ENCODE measurements at regions not wholly inside any gene's neighbourhood (a gene's known extent, or its start where the extent isn't known, plus 50 kb on each side); places are given as distances from the start of the nearest gene placed in this dataset.

DNA sequence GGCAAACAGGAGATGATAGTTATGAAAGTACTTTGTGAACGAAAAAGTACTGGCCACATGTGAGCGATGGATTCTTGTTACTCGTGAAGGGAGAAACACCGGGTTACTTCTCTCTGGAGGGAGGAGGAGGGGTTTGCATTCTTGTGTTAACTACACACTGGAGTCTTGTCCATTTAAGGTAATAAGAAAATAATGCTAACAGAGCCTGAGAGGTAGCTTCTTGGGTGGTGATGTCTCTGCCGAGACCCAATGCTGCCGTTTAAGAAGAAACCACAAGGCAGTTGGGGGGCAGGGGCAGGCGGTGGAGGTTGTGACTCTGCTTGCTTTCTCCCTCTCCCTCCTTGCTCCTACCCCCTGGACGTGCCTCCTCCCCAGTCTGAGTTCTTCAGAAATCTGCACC is 100.9 kb upstream of the ROPN1 start:
- no peak for DNase-seq

DNA sequence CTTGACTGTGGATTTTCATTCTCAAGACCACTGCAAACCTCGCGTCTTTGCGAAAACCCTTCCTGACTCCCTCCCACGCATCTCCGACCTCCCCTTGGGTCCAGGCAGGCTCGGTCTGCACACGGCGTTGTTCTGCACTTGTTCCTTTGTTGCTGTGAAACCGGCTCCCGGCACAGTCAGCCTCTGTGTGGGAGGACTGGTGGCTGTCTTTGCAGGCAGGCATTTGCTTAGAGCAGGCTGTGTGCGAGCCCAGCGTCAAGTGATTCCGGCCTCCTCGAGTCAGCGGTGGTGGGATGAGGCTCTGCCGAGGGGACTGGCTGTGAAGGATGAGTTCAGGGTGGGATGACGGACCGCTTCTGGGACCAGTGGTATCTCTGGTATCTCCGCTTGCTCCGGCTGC is 102.6 kb upstream of the ROPN1 start:
- no peak for DNase-seq

DNA sequence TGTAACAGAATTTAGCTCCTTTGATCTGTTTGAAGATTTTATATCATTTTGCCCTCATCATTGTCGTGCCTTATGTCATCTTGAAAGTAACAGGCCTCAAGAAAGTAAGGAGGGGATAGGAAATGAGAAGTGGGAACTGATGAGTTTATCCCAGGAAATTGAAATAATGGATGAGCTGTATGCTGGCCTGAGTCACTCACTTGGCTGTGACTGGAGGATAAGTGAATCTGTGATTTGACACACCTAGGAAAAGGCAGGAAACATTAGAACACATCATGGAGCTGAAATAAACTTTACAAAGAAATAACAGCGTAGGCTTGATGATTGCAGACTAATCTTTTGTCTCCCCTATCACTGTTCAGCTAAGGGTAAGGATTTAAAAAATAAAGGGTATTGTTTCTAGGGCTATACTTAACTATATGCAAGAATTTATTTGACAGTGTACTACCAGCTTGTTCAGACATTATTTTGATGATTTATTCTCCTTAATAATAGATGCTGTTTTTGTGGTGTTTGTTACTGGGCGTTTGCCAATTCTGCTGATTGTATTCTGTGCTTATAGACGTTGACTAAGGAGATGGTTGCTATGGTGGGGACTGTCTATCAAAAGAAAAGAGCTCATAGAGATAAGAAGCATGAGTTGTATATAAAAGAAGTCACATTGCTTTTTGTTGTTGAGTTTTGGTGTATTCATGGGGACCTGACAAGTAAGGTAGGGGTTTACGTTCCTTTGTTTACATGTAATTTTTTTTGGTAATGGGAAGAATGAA is 105.6 kb upstream of the ROPN1 start:
- no peak for DNase-seq

DNA sequence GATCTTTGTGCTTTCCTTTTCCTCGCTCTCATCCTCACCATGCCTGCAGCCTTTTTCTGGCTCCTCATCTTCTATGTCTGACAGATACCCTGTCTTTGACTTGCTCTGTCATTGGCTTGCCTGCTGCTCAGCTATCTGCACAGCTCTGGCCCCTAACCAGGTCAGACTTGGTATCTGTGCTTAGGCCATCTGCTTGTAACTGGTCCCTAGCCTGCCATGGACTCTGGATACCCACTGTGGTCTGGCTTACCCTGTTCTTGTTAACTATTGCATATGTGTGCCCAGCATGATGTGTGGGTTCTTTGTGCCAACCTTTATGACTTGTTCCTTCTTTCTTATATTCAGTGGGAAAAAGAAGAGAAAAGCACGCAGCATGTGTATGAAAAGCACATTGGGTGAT is 109.7 kb upstream of the ROPN1 start:
- no peak for DNase-seq

DNA sequence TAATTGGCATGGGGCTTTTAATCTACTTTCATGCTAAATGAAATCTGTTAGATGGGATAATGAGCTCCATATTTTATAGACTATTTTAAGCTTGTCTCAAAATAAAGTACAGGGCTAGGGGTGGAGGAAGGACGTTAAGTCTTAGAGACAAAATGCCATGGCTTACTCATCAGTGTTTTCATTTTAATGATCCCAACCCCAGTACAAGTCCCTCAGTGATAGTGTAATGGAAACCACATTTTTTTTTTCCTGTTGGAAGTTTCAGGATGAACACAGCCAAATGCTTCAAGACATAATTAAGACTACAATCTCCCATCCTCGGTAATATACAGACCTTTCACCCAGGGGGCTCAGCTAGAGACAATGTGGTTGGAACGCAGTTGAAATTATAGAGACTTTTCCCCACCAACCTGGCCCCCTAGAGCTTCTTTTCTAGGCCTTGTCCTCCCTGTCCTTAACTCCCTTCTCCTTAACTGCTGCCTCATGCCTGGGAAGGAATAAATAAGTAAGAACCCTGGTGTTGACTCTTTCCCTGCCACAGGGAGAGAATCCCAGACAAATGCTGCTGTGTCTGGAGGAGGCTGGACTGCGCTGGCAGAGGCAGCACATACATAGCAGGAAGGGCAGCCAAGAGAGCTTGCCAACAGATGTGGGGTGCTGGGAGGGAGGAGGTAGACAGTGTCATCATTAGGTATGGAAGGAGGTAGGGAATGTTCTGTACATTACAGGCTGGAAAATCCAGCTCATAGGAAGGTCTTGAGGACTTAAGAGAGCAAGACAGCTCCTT is 115.4 kb upstream of the ROPN1 start:
- no peak for DNase-seq

DNA sequence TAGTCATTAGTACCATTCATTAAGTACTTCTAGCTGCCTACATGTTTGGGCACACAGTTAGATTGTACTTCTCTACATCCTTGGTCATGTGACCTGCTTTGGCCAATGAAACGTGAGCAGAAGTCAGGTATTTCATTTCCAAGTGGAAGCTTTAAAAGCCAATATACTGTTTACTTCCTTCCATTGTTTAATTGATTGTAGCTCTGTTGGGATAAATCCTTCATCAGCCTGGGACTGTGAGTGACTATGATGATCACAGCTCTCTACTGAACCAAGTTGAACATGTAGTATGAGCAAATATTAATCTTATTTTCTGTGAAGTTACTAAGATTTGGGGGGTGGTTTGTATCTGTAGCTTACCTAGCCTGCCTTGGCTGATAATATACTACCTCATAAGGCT is 116.5 kb upstream of the ROPN1 start:
- DNase-seq = no peak

DNA sequence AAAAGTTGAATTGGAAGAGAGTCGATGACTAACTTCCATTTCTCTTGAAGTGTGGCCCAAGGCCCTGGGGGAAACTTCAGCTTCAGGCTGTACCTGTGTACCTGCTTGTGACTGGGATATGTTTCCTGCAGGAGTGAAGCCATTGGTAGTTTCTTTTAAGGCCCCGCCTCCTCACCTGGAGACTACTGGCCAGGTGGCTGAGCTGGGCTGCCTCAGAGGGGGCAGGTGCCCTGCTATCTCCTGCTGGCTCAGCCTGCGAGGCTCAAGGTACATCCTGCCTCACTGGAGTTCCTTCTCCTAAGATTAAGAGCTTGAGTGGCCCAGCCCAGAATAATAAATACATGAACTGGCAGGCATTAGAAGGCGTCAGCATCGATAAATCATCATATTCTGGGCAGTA is 121.6 kb upstream of the ROPN1 start:
- DNase-seq = no peak

DNA sequence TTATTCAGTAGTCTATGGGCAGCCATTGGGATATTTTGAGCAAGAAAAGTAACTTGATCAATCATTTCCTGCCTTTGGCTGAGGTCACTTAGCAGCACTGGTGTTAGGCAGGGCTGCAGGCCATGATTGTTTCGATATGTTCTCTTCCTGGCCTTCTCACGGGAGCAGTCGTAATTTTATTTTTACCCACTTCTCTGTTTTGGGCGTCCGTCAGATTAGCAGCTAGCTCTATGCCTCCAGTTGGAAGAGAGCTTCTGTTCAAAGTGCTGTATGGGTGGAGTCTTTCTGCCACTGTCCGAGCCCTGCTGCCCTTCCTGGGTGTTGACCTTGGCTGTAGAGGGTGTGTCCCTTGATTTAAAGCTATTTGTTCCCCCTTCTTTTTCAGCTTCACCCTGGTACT is 123.4 kb upstream of the ROPN1 start:
- DNase-seq = no peak

DNA sequence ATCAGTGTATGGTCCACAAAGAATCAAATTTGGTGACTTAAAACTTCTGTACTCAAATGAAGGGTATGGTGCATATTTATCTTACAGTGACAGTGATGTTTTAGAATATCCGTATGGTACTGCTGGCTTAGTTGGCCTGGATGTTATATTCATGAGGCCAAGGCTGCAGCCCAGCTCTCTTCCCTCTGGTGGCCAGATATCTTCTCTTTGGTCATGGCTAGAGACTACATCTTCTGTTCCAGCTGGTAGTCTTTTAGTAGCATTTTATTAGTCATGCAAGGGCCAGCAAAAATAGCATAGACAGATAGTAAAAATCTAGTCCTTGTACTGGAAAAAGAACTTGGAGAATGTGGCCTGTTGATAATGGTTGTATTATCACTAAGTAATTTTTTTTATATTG is 124.0 kb upstream of the ROPN1 start:
- DNase-seq = no peak

DNA sequence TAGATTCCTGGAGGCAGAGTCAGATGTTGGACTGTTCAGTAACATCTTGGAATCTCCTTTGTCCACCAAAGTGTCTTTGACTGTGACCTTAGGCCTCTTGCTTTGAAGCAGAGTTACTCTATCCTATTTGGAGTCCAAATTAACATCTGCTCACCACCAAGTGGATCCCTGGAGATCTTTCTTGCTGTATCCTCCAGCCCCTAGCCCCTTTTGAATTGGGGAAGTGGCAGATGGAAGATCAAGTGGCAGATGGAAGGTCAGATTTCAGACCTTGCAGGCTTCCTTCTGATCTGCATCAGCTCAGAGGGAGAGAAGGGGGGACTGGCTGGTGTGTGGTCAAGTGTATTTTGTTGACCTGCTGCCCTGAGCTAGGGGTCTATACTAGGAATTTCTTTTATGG is 125.0 kb upstream of the ROPN1 start:
- no peak for DNase-seq

DNA sequence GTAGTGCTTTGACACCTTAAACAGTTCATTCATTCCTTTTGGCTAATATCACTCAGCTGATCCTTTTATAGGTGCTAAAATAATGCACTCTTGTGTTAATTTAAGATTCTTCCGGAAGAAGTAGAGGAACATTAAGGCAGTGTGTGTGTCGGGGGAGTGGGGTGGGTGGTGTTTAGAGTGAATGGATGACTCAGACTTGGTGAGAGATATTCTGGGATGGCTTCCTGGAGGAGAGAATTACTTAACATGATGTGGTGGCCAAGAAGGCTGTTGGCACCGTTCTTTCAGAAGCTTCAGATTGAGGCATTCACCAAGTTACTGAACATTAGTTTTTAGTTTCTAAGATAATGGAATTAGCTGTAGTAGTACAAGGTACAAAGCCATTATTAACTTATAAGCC is 125.6 kb upstream of the ROPN1 start:
- no peak for DNase-seq

DNA sequence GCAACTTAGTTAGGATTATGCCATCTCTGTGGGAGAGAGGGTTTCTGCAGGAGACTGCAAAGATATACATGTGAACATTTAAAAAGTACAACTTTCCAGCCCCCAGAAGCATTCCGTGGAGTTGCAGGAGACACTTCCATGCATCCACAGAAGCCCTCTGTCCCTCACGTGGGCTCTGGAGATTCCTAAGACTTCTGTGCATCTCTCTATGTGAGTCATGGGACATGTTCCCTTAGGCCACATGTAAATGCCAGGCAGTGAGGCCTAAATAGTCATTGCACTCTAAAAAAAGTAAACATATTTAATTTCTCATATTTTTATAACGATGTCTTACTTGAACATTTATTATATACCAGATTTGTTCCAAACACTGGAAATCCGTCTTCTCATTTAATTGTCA is 126.5 kb upstream of the ROPN1 start:
- no peak for DNase-seq

DNA sequence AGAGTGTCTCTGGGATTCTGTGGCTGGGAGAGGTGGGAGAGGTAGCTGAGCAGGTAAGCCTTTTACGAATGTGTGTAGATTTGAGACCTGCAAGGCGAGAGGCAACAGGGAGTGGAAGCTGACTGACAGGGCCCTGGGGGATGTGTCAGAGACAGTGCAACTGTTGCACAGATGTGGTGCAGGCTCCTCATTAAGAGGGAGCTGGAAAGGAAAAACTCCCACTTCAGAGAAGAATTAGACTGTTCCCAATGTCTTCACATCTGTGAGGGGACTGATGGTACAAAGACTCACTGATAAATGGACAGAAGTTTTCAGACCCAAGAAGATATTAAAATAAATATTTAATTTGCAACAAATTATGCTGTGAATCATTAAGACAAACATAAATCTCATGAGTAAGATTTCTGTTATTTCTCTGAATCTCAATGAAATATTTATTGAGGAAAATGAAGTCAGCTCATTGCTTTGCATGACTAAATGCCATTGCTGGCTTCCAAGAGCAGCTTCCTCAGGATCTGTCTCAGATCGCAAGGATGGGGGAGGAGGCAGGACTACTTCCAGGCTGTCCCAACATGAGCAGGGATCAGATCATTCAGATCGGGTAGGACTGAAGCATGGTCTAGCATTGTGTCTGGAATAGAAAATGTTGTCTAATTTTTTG is 127.3 kb upstream of the ROPN1 start:
- DNase-seq = no peak

DNA sequence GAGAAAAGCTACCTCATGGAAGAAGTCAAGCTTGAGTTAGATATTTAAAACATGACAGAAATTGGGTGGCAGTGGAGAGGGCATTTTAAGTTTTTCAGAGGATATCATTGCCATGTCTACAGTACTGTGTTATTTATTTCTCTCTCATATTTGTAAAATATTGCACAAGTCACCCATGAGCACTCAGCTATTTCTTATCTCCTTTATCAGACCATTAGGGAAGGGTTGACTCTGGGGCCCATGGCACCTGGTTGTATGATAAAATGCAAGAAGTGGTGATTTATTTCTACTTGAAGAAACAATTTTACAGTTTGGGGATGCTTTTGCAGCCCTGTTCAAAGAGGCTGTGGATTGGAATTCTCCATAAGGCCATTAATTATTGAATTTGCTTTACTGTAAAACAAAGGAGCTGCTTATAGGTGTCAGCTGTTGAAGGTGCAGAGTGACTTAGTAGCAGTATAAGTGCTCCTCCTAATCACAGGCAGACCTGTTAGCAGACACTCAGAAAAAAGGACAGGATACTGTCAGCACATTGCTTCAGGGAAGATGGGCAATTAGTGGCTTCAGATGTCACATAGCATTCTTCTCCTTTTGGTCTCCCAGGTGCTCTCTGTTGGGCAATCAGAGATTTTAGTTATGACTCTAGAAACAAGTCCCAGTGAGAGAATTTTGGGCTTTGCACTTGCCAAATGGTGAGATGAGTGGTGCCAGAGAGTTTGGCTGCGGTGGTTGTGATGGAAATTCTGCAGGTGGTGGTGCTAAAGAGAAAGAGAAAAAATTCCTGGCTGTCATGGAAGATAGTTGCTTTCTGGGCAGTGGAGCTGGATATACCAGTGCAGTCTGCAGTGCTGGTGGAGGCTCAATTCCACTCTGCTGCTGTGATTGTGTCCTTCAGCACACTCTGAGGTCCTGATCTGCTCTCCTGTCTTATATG is 129.7 kb upstream of the ROPN1 start:
- no peak for DNase-seq

DNA sequence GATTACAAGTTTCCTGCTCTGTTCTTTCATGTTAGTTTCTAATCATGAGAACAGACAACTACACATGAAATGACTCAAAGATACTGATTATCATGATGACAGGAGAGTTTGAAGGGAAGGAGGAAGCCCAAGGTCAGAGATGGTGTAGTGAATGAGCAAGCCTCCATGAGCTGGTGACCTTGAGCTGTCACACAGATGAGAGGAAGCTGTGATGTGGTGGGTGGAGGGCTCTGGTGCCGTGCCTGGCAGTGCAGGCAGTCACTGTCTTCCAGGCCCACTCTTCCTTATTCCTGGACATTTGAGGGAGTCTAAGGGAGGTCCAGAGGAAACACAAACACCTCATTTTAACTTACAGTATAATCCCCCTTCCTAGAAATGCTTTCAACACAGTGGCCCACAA is 133.4 kb upstream of the ROPN1 start:
- no peak for DNase-seq

DNA sequence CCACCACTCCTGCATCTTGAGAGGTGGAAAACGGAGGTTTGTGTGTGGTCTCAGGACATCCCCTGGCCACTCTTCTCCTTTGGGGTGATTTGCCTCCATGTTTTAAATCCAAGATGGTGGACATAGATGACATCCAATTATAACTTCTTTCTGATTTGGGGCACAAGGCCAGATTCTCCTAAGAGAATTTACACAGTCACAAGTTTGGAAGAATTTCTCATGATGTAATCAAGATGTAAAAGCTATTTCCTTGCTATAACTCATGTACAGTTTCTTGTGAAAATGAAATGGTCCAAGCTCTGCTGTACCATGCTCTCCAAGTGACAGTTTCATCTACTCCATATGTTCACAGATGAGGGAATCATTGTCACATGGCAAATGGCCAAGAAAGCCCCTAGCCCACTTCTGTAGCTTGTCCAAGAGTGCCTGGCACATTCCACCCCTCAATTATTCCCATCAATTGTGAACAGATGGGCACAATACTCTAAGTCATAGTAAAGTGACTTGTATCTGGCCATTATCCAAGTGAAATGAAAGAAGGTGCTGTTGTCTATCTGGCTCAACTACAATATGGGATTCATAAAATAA is 134.6 kb upstream of the ROPN1 start:
- no peak for DNase-seq

DNA sequence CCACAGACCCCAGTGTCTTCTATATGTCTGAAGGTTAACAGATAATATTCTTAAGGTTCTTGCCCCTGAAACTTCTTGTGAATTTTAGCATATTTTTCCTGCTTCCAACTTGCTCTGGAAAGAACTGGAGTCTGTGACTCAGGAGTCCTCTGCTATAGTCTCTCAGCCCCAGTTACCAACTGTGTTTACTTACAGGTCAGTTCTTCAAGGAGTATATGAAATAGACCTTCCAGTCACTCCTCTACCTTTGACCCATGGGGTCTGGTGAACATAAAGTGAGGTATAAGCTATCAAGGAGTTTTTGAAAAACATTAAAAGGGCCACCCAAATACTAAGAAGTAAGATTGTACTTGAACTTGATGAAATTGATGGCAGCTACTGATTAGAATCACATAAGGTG is 139.2 kb upstream of the ROPN1 start:
- DNase-seq = no peak

DNA sequence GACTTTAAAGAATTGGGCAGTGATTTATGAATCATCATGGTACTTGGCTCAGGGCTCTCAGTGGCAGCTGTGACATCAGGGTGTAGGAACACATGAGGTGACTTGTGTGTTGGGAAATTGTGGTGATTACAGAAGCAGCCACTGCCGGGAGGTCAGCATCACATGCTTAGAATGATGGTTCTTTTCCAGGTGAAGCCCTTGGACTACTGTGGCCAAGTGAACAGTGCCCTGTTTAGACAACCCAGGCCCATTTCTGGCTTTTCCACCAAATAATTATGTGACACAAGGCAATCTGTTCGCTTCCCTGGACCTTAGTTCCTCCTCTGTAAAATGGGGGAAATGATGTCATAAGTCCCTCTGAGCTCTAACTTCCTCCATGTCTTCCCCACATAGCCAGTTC is 139.7 kb upstream of the ROPN1 start:
- DNase-seq = no peak

DNA sequence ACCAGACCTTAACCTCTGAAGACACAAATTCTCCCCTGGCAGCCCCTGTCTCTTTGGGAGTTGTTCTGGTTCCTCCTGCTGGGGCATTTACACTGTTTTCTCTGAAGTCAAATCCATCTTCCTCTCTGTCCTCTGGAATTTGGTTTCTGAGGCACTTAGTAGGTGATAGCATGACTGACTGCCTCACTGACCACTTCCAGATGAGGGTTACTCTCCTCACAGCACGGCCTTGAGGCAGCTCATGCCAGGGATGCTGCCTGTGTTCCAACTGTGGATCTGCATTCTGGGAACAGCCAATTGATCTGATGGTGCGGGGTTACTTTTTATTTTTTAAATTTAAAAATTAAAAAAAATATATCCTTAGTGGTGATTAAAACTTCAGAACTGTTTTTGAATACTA is 140.9 kb upstream of the ROPN1 start:
- DNase-seq = no peak

DNA sequence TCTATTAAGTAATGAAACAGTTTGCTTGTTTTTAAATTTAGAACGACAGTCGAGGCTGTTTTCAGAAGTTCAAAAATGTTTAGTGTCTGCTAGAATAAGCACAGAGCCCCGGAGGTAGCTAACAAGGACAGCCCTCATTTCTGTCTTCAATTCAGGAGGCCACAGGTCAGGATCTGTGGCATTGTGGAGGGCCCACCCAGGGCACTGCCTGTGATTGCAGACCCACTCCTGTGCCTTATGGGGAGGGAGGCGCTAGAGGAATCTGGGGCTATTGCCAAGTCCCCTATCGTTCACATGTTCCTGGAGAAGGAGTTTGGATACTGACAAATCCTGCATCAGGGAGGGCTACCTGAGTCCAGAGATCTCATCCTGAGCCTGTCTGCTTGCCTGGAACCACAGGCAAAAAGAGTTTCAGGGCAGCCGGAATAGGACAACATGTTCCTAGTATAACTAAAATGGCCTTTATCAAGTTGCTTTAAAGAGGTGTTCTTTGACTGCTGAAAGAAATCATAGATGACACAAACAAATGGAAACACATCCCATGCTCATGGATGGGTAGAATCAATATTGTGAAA is 141.5 kb upstream of the ROPN1 start:
- DNase-seq = no peak

DNA sequence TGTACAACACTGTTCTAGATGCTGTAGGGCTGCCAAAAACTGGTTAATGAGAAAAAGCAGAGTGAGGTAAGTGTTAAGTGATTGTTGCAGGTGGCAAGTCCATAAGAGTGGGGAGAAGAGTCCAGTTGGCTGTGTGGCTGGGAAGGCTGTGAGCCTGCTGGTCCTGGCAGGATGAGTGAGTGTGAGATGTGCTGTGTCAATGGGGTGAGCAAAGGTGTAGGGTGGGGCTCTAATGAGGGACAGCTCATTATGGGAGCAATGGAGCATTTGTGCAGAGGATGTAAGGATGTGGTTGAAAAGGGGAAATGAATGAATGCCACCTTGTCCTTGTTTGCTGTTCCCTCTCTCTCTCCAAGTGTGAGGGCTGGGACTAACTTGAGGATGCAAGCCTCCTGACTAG is 145.3 kb upstream of the ROPN1 start:
- DNase-seq = no peak

DNA sequence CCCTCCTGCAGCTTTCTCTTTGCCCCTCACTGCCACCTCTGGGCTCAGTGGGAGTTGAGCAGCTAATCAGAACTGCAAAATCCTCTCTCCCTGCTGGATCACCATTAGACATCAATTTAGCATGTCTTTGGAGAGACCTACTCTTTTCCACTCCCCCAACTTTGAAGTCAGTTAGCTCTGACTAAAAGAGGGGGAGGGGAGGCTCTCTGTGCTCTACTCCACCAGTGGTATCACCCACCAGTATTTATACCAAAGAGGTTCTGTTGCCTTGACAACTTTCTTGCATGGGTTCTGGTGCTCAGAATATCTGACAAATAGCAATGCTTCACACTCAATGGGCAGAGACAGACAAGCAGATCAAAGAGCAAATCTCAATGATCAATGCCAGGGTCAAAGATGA is 146.2 kb upstream of the ROPN1 start:
- no peak for DNase-seq
